ENCODE measurements at regions not wholly inside any gene's neighbourhood (a gene's known extent, or its start where the extent isn't known, plus 50 kb on each side); places are given as distances from the start of the nearest gene placed in this dataset.

- no peak overlapping the region for H2AFZ ChIP-seq (ENCODE audit: low read length)
- no peaks in the 10 kb centered on the region for H3F3A ChIP-seq (ENCODE audit: low read depth)
- H3K4me2 ChIP-seq (ENCODE audit: low read depth, low read length, poor library complexity, severe bottlenecking), result no peak overlapping the region
- no peaks in the 10 kb centered on the region for H3K27me3 ChIP-seq (ENCODE audit: insufficient read depth, low read length, poor library complexity, severe bottlenecking)
- no peak overlapping the region for H3K4me3 ChIP-seq (ENCODE audit: low read length, poor library complexity, severe bottlenecking)
- no peaks in the 10 kb centered on the region for H3K9me3 ChIP-seq (ENCODE audit: insufficient read depth, low read depth, low read length)
- no peaks in the 10 kb centered on the region for H3K9me2 ChIP-seq (replicated peaks; ENCODE audit: low read depth, low read length)
- H3K4me1 ChIP-seq (ENCODE audit: insufficient read depth, low read length, poor library complexity, severe bottlenecking), result no peaks in the 10 kb centered on the region
- H3K9ac ChIP-seq (ENCODE audit: low read depth, low read length, poor library complexity, severe bottlenecking), result no peak overlapping the region
- no peaks in the 10 kb centered on the region for H4K20me1 ChIP-seq (ENCODE audit: insufficient read depth, low read length, poor library complexity, severe bottlenecking)
- TF ChIP-seq CTCF (conservative IDR thresholded peaks at IDR 0.05; ENCODE audit: low read length) (no peak), EZH2phosphoT487 (IDR thresholded peaks at IDR 0.05; ENCODE audit: borderline replicate concordance) (no peak)
- H3K79me2 ChIP-seq (ENCODE audit: insufficient read depth, low read length), result no peaks in the 10 kb centered on the region
- no peaks in the 10 kb centered on the region for H3K36me3 ChIP-seq (ENCODE audit: insufficient read depth, low read length)
Observed at GRCh38 chr2:65652066-65652465, 219.7 kb upstream of the SPRED2 start.

- Histone ChIP-seq H3K9me2 (replicated peaks; ENCODE audit: low read depth, low read length) (no peaks in the 10 kb centered on the region), H3K9ac (ENCODE audit: low read depth, low read length, poor library complexity, severe bottlenecking) (no peak overlapping the region), H4K20me1 (ENCODE audit: insufficient read depth, low read length, poor library complexity, severe bottlenecking) (no peaks in the 10 kb centered on the region), H2AFZ (ENCODE audit: low read length) (no peak overlapping the region), H3K4me2 (ENCODE audit: low read depth, low read length, poor library complexity, severe bottlenecking) (no peak overlapping the region), H3K9me3 (ENCODE audit: insufficient read depth, low read depth, low read length) (no peaks in the 10 kb centered on the region), H3K36me3 (ENCODE audit: insufficient read depth, low read length) (no peaks in the 10 kb centered on the region), H3K79me2 (ENCODE audit: insufficient read depth, low read length) (no peaks in the 10 kb centered on the region), H3K4me1 (ENCODE audit: insufficient read depth, low read length, poor library complexity, severe bottlenecking) (no peaks in the 10 kb centered on the region), H3F3A (ENCODE audit: low read depth) (no peaks in the 10 kb centered on the region), H3K4me3 (ENCODE audit: low read length, poor library complexity, severe bottlenecking) (no peak overlapping the region), H3K27me3 (ENCODE audit: insufficient read depth, low read length, poor library complexity, severe bottlenecking) (no peaks in the 10 kb centered on the region)
- TF ChIP-seq CTCF (conservative IDR thresholded peaks at IDR 0.05; ENCODE audit: low read length) (no peak), EZH2phosphoT487 (IDR thresholded peaks at IDR 0.05; ENCODE audit: borderline replicate concordance) (no peak)
Observed at GRCh38 chr2:65649811-65650589, 217.6 kb upstream of the SPRED2 start.

GRCh38 chr2:65647249-65647842 lies 214.9 kb upstream of the SPRED2 start:
- Histone ChIP-seq H3K9ac (ENCODE audit: low read depth, low read length, poor library complexity, severe bottlenecking) (no peak overlapping the region), H3K9me3 (ENCODE audit: insufficient read depth, low read depth, low read length) (no peaks in the 10 kb centered on the region), H3K79me2 (ENCODE audit: insufficient read depth, low read length) (no peaks in the 10 kb centered on the region), H2AFZ (ENCODE audit: low read length) (no peak overlapping the region), H3K27me3 (ENCODE audit: insufficient read depth, low read length, poor library complexity, severe bottlenecking) (no peaks in the 10 kb centered on the region), H3F3A (ENCODE audit: low read depth) (no peaks in the 10 kb centered on the region), H3K9me2 (replicated peaks; ENCODE audit: low read depth, low read length) (no peaks in the 10 kb centered on the region), H3K4me2 (ENCODE audit: low read depth, low read length, poor library complexity, severe bottlenecking) (no peak overlapping the region), H3K4me1 (ENCODE audit: insufficient read depth, low read length, poor library complexity, severe bottlenecking) (no peaks in the 10 kb centered on the region), H4K20me1 (ENCODE audit: insufficient read depth, low read length, poor library complexity, severe bottlenecking) (no peaks in the 10 kb centered on the region), H3K4me3 (ENCODE audit: low read length, poor library complexity, severe bottlenecking) (no peak overlapping the region), H3K36me3 (ENCODE audit: insufficient read depth, low read length) (no peaks in the 10 kb centered on the region)
- no peak for TF ChIP-seq CTCF (conservative IDR thresholded peaks at IDR 0.05; ENCODE audit: low read length)
- TF ChIP-seq EZH2phosphoT487 (IDR thresholded peaks at IDR 0.05; ENCODE audit: borderline replicate concordance), result no peak

All from Loucy (cell line).